Breast epithelium (tissue), 4 donors: ENCODE measurements at regions not wholly inside any gene's neighbourhood (a gene's known extent, or its start where the extent isn't known, plus 50 kb on each side); places are given as distances from the start of the nearest gene placed in this dataset.
"Not testable (repeated sequence)": the region's sequence is repeated elsewhere in the genome, so short reads cannot be mapped to it uniquely, and the experiment has no call there.

Experiments
- DNase-seq, 2 donors: peaks; one replicate each; pipeline ENCODE4 v3.0.0-alpha.2; 2019; ENCODE audit warnings: low spot score in 2 of 2
- H3K27ac ChIP-seq, 2 donors: fragments of 200-600 bp; sonication (generic) in 1 of 2; one replicate each; pipeline ENCODE4 v1.5.1; 2016 to 2019; ENCODE audit warnings: mild to moderate bottlenecking in 1 of 2
- H3K27me3 ChIP-seq, 2 donors: fragments of 200-600 bp; sonication (generic) in 1 of 2; one replicate each; pipeline versions ENCODE4 v1.5.1 to v1.6.0; 2017 to 2019; ENCODE audit warnings: control low read depth in 1 of 2, mild to moderate bottlenecking in 1 of 2
- H3K36me3 ChIP-seq: fragments of 200-600 bp; one replicate; pipeline ENCODE4 v1.5.1; 2019
- H3K4me1 ChIP-seq, 2 donors: fragments of 200-600 bp; sonication (generic); one replicate each; pipeline ENCODE4 v1.5.1; 2016 to 2019; ENCODE audit warnings: control low read depth in 1 of 2
- H3K4me3 ChIP-seq, 3 donors: fragments of 200-600 bp; sonication (generic); 1 replicate in 2 of 3; 2 replicates in 1 of 3; pipeline ENCODE4 v1.5.1; 2016 to 2019; ENCODE audit warnings: mild to moderate bottlenecking in 3 of 3, moderate library complexity in 2 of 3
- H3K9me3 ChIP-seq, 2 donors: fragments of 200-600 bp; sonication (generic) in 1 of 2; one replicate each; pipeline ENCODE4 v1.5.1; 2016 to 2019; ENCODE audit warnings: control low read depth in 1 of 2
- POLR2A ChIP-seq: fragments of 450-650 bp; IDR thresholded peaks from one replicate; pipeline ENCODE4 v1.6.1; 2016; ENCODE audit warnings: antibody characterized with exemption, mild to moderate bottlenecking, moderate library complexity
- POLR2AphosphoS5 ChIP-seq, 3 donors: sonication (generic); formaldehyde crosslinking; IDR thresholded peaks; one replicate each; pipeline ENCODE4 v1.6.1; 2017; ENCODE audit warnings: antibody characterized with exemption in 3 of 3
- intact Hi-C: fragments of 100-400 bp; cut with DNase I; formaldehyde crosslinking; loops from one replicate; pipeline ENCODE4 v1.15.1; 2023; ENCODE audit warnings: low total_unique reads
- TF ChIP-seq, protein P1 (sequence below), 3 donors: fragments of 450-650 bp; IDR thresholded peaks; one replicate each; pipeline ENCODE4 v1.5.1; 2016 to 2017; ENCODE audit warnings: antibody characterized with exemption in 3 of 3, mild to moderate bottlenecking in 3 of 3, moderate library complexity in 3 of 3

DNA sequence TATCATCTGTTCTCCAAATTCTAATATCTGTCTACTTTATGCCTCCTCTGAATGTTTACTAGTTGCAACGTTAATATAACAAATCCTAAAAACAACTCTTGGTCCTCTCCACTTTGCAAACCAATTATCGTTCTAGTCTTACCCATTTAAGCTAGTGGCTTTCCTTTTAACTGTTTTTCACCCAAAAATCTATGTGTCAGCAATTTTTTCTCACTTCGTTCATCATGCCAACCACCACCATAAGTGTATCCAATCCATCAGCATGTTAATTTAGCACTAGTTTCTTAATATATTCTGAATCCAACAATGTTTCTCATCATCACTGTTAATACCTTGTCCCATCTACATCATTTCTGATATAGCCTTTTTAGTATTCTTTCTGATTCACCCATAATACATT lies 90.0 kb upstream of the RORB start:
- Histone ChIP-seq H3K36me3 (no peaks in the 10 kb centered on the region), H3K9me3 (peaks cover 0 to 19% of the 10 kb centered on the region in 2 donors), H3K4me3 (no peak overlapping the region), H3K27me3 (no peaks in the 10 kb centered on the region), H3K4me1 (no peaks in the 10 kb centered on the region), H3K27ac (no peak overlapping the region)
- intact Hi-C loops = no loop called here
- TF ChIP-seq, protein P1, sequence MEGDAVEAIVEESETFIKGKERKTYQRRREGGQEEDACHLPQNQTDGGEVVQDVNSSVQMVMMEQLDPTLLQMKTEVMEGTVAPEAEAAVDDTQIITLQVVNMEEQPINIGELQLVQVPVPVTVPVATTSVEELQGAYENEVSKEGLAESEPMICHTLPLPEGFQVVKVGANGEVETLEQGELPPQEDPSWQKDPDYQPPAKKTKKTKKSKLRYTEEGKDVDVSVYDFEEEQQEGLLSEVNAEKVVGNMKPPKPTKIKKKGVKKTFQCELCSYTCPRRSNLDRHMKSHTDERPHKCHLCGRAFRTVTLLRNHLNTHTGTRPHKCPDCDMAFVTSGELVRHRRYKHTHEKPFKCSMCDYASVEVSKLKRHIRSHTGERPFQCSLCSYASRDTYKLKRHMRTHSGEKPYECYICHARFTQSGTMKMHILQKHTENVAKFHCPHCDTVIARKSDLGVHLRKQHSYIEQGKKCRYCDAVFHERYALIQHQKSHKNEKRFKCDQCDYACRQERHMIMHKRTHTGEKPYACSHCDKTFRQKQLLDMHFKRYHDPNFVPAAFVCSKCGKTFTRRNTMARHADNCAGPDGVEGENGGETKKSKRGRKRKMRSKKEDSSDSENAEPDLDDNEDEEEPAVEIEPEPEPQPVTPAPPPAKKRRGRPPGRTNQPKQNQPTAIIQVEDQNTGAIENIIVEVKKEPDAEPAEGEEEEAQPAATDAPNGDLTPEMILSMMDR (IDR thresholded peaks at IDR 0.05) = no peak
- TF ChIP-seq POLR2AphosphoS5 (IDR thresholded peaks at IDR 0.05) (no peak), POLR2A (no peak)
- DNase-seq = no peak

DNA sequence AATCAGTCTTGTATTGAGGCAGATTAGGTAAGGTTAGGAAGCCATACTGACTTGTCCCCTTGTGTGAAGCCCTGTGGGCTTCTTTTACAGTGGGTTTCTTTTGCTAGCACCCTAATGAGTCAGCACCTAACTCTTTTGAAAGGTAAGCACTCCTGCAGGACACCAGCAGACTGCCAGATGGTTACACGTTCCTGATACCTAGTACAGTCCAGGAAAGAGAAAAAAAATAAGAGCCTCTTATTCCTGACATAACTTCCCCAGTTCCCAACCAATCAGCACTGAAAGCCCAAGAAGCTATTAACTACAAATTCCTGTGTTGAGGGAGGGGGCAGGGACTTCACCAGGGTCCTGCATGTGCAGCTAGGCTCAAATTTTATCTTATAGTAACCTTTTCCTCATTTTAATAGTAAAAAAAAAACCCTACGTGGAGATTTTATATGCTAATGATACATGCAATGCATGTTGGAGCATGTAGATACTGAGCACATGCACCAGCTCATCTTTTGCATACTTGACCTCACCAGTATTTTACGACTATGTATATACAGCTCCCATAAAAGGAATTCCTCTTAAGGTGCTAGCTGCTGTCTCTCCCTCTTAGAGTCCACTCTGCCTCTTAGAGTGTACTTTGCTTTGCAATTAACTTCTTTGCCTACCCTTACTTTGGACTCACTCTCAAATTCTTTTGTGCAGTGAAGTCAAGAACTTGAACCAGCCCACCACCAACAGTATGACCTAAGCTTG lies 84.7 kb upstream of the RORB start:
- no peak for DNase-seq
- no peak overlapping the region for H3K27ac ChIP-seq
- intact Hi-C loops = no loop called here
- no peak overlapping the region for H3K4me3 ChIP-seq
- no peaks in the 10 kb centered on the region for H3K4me1 ChIP-seq
- H3K36me3 ChIP-seq = no peaks in the 10 kb centered on the region
- no peaks in the 10 kb centered on the region for H3K9me3 ChIP-seq
- no peaks in the 10 kb centered on the region for H3K27me3 ChIP-seq
- TF ChIP-seq POLR2A = no peak
- TF ChIP-seq, protein P1 (IDR thresholded peaks at IDR 0.05) = no peak
- no peak for TF ChIP-seq POLR2AphosphoS5 (IDR thresholded peaks at IDR 0.05)

DNA sequence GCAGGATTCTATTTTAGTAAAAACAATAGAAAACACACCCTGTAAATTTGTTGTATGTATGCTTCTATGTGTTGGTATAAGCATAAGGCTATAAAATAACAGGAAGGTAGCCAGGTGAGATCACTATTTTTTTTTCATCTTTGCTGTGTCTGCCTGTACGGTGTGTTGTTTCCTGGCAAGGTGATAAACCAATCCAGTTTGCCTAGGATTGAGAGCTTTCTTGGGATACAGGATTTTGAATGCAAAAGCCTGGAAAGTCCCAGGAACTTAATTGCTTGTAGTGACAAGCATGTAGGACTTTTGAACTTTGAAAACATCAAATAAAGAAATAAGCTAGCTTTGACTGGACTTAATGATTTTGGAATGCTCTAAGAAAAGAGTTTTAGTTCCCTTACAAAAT lies 83.3 kb upstream of the RORB start:
- H3K4me1 ChIP-seq = no peaks in the 10 kb centered on the region
- TF ChIP-seq, protein P1 (IDR thresholded peaks at IDR 0.05) = no peak
- TF ChIP-seq POLR2A (no peak), POLR2AphosphoS5 (IDR thresholded peaks at IDR 0.05) (no peak)
- no peak overlapping the region for H3K4me3 ChIP-seq
- no peak overlapping the region for H3K27ac ChIP-seq
- no peaks in the 10 kb centered on the region for H3K27me3 ChIP-seq
- no peaks in the 10 kb centered on the region for H3K9me3 ChIP-seq
- intact Hi-C loops = no loop called here
- no peak for DNase-seq
- no peaks in the 10 kb centered on the region for H3K36me3 ChIP-seq

DNA sequence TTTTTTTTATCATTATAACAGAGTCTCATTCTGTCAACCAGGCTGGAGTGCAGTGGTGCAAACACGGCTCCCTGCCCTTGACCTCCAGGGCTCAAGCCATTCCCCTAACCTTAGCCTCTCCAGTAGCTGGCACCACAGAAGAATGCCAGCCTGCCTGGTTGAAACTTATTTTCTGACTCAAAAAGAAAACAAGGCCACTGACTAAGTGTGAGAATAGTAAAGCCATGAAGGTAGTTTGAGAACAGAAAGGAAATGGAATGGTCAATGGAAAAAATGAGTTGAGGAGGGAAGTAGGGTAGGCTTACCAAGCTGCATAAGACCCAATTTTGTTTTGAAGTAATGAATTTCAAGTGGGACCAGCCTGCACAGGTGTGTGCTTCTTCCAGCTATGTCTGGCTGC lies 82.8 kb upstream of the RORB start:
- intact Hi-C loops = no loop called here
- no peaks in the 10 kb centered on the region for H3K9me3 ChIP-seq
- TF ChIP-seq, protein P1 (IDR thresholded peaks at IDR 0.05) = no peak
- TF ChIP-seq POLR2A (no peak), POLR2AphosphoS5 (IDR thresholded peaks at IDR 0.05) (no peak)
- DNase-seq = no peak
- no peaks in the 10 kb centered on the region for H3K27me3 ChIP-seq
- no peaks in the 10 kb centered on the region for H3K4me1 ChIP-seq
- H3K4me3 ChIP-seq = no peak overlapping the region
- H3K36me3 ChIP-seq = no peaks in the 10 kb centered on the region
- H3K27ac ChIP-seq = no peak overlapping the region

DNA sequence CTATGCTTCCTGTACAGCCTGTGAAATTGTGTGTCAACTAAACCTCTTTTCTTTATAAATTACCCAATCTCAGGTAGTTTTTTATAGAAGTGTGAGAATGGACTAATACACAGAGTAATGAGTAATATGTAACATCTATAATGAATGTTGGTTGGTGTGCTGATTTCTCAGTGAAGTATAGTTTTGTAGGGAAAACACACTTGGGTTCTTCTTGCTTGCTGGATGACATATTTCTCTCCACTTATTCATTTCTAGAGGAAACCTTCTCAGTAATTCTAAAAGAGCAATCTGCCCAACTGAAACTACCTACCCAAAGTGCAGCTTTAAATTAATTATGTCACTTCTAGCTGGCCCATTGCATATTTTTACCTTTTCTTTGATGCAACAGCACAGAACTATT lies 81.1 kb upstream of the RORB start:
- no peak for DNase-seq
- TF ChIP-seq, protein P1 (IDR thresholded peaks at IDR 0.05) = no peak
- no peak for TF ChIP-seq POLR2A
- TF ChIP-seq POLR2AphosphoS5 (IDR thresholded peaks at IDR 0.05) = no peak
- H3K4me1 ChIP-seq = no peaks in the 10 kb centered on the region
- no peaks in the 10 kb centered on the region for H3K36me3 ChIP-seq
- no peaks in the 10 kb centered on the region for H3K9me3 ChIP-seq
- no peak overlapping the region for H3K27ac ChIP-seq
- H3K27me3 ChIP-seq = no peaks in the 10 kb centered on the region
- no peak overlapping the region for H3K4me3 ChIP-seq
- intact Hi-C loops = no loop called here

DNA sequence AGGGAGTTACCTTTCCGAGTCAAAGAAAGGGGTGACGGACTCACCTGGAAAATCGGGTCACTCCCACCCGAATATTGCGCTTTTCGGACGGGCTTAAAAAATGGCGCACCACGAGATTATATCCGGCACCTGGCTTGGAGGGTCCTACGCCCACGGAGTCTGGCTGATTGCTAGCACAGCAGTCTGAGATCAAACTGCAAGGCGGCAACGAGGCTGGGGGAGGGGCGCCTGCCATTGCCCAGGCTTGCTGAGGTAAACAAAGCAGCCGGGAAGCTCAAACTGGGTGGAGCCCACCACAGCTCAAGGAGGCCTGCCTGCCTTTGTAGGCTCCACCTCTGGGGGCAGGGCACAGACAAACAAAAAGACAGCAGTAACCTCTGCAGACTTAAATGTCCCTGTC lies 72.6 kb upstream of the RORB start:
- H3K4me1 ChIP-seq, H3K27ac ChIP-seq, intact Hi-C loops, H3K27me3 ChIP-seq, DNase-seq, H3K4me3 ChIP-seq, H3K9me3 ChIP-seq, H3K36me3 ChIP-seq: not testable (repeated sequence)
